Kasumi-1 (cell line): ENCODE measurements at regions not wholly inside any gene's neighbourhood (a gene's known extent, or its start where the extent isn't known, plus 50 kb on each side); places are given as distances from the start of the nearest gene placed in this dataset.
A peak's percentile ranks its signal among the peaks of the same experiment; 100 is the strongest.
"Not testable (repeated sequence)": the region's sequence is repeated elsewhere in the genome, so short reads cannot be mapped to it uniquely, and the experiment has no call there.

Experiments
- DNase-seq, 2 experiments: peaks; one replicate each; lab custom pipeline; 2025; lab: John Stamatoyannopoulos, UW

- peak; percentile 55 to 67 for DNase-seq
These were observed 93.1 kb upstream of the HIF1A start for GRCh38 chr14:61602003-61602732.

GRCh38 chr14:61602733-61603077 lies 92.6 kb upstream of the HIF1A start:
- DNase-seq = no peak

GRCh38 chr14:61603736-61604135 lies 91.6 kb upstream of the HIF1A start:
- DNase-seq = peak in 1 of 2 experiments; percentile 14

- DNase-seq = no peak
These were observed 87.6 kb upstream of the HIF1A start for GRCh38 chr14:61607570-61608244.

DNA sequence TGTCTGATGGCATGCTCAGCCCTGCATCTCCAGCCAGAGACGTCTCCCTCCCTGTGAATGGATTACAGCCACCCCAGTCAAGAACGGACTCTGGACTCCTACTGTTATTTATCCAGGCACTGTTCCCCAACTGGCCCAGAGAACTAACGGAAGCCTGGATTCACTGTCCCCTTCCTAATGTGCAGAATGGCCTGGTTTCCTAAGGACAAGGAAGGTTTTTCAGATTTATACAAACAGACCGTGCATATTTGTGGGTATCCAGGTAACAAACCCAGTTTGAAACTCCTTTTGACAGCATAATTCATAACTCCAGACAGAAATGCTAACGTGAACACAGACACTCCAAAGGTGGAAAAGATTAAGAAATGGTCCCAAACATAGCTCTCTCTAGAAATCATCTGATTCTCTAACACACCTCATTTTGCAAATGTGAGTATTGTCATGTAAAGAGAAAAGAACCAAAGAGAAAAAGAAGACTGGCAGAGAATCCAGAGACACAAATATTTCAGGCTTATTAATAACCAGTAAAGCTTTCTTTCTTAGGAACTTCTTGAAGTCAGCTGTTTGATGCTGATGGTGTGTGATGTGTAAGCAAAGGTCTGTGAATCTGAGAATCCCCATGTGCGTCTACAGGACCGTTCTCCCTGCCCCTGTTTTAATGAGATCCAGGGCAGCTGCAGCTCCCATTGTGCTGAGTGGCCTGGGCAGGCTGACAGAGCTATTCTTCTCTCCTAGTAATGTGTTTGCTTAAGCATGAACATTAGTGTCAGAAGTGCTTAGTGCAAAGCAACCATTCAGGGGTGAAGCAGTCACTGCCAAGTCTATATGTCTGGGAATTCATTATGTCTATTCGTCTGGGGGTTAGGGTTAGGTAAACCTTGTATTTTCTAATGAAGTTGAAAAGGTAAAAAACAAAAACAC lies 86.8 kb upstream of the HIF1A start:
- no peak for DNase-seq

DNA sequence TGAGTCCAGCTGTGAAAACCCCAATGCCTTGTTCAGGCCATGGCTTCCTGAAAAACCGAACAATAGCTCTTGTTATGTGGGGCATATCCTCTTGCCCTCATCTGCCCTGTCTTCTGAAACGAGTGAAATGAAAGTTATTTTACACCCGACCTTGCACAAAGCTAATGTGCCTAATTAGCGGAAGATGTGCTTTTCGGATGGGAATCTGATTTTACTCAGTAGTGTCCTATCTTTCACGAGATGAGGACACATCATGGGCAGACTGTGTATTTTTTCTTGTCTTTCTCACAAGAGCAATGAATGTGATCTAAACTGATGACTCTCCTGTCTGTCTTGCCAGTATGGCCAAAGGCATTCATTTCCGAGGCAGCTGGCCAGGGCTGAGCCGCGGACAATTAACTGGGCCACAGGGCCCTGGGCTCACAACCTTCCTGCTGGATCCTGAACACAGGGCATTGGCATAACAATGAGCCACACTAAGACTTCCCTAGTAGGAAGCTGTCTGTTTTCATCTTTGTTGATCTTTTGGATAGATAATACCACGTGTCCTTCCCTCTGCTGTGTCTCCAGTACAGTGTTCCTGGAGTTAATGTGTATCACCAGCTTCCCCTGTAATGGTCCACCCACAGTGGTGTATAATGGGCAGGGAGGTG lies 86.0 kb upstream of the HIF1A start:
- DNase-seq = no peak

GRCh38 chr14:61609884-61610283 lies 85.4 kb upstream of the HIF1A start:
- no peak for DNase-seq

DNA sequence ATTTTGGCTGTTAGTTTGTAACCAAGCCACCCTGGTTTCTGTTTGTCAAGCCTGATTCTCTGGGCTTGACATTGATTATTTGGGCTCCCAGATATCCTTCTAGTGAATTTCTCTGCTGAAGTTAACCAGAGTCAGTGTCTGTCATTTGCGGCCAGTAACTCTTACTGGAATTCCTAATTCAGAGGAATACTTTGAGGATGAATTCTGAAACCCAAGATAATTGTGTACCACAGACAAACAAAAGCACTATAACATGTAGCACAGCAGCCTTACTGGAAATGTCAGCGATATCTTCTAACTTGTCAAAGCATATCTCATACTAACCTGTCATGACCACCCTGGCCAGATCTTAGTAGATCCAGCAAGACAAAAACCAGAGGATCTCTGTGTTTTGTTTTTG lies 84.4 kb upstream of the HIF1A start:
- DNase-seq = no peak

GRCh38 chr14:61611880-61612630 lies 83.3 kb upstream of the HIF1A start:
- no peak for DNase-seq

DNA sequence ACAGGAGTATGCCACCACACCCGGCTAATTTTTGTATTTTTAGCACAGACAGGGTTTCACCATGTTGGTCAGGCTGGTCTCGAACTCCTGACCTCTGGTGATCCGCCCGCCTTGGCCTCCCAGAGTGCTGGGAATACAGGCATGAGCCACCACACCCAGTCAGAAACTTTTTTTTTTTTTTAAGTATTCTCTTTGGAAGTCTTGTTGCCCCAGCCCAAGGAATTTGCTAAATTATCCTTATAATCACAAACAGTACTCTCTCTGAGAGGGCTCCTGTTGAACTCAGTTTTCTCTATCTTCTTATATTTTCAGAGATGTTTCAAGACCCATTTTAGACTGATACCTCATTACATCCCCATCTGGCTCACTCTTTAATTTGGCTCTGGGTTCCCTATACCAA lies 82.3 kb upstream of the HIF1A start:
- not testable (repeated sequence) for DNase-seq

DNA sequence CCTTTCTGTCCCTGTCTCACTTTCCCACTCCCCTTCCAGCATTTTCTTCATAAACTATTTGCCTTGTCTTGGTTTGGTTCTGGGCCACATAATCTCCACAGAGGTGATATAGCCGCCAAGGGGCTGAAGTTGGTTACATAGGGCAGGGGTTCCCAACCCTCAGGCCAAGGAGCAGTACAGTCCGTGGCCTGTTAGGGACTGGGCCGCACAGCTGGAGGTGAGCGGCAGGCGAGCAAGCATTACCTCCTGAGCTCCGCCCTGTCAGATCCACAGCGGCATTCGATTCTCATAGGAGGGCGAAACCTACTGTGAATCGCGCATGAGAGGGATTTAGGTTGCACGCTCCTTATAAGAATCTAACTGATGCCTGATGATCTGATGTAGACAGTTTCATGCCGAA lies 80.6 kb upstream of the HIF1A start:
- no peak for DNase-seq

- DNase-seq = no peak
These were observed 79.4 kb upstream of the HIF1A start for GRCh38 chr14:61615743-61616523.

- no peak for DNase-seq
These were observed 78.7 kb upstream of the HIF1A start for GRCh38 chr14:61616524-61617185.

- DNase-seq = no peak
These were observed 76.9 kb upstream of the HIF1A start for GRCh38 chr14:61618448-61618847.

DNA sequence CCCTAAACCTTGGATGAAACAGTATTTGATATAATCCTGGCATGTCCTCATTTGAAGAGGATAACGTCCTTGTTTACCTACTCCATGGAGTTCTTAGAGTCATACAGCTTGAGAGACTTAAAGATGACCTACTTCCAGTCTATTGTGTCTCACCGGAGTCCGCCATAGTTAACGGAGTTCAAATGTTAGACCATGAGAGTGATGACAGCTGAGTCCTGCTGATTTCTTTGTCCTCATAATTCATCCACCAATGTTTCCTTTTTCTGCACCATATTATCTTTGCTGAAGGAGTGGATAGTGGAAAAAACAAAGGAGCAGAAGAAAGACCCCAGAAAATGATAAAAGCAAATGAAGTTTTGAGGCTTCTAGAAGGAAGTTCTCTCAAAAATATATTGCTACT lies 75.8 kb upstream of the HIF1A start:
- DNase-seq = no peak

DNA sequence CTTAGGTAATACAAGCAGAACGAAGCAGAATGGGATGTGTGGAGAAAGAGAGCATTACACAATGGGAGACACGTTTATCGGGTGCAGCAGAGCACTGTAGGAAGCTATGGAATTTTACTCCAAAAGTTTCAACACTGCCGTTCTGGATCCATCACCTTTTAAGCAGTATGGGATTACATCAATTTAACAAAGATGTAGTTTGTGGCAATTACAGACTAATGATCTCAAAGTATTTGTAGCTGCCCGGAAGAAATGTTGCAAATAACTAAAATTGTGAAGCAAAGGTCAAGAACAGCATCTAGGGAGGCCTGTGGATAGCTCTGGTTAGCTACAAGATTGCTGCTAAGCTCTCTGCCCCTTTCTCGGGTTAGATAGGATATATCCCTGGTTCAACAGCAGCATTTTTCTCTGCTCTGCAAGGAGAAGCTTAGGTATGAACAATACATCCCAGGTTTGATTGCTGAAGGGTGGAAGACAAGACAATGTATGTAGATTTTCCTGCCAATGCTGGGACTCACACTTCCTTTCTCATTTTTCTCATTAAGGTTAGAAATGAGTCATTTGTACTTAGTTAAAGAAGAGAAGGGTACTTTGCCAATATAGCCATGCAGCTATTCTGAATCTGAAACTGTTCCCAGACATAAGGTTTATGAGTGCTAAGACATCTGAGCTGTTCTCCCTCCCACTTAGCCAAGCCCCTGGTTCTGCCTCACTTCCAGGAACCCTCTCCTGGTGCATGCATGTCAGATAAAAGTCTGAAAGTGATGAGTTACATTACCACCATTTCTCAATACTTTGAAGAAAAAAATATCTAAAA lies 75.0 kb upstream of the HIF1A start:
- no peak for DNase-seq

DNA sequence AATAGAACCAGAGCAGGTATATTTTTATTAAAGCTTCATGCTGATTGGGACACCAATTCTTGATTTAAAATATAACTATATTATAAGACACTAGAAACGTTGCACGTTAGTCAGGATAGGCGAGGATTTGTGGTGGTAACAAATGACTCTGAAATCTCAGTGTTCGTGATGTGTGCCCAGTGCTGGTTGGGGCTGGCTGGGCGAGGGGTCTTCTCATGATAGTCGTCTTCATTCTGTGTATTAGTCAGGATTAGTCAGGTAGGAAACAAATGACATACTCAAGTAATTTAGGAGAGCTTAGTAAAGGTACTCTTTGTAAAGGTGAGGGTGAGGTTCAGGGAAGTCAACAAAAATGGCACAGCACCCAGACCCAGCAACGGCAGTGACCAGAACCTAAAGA lies 73.9 kb upstream of the HIF1A start:
- DNase-seq = no peak

- DNase-seq = no peak
These were observed 73.3 kb upstream of the HIF1A start for GRCh38 chr14:61622051-61622450.

GRCh38 chr14:61623927-61624326 lies 71.4 kb upstream of the HIF1A start:
- no peak for DNase-seq
